ENCODE measurements at regions not wholly inside any gene's neighbourhood (a gene's known extent, or its start where the extent isn't known, plus 50 kb on each side); places are given as distances from the start of the nearest gene placed in this dataset.

GRCh38 chr2:192645811-192646598 lies 451.3 kb upstream of the TMEFF2 start:
- TF ChIP-seq, protein P1, sequence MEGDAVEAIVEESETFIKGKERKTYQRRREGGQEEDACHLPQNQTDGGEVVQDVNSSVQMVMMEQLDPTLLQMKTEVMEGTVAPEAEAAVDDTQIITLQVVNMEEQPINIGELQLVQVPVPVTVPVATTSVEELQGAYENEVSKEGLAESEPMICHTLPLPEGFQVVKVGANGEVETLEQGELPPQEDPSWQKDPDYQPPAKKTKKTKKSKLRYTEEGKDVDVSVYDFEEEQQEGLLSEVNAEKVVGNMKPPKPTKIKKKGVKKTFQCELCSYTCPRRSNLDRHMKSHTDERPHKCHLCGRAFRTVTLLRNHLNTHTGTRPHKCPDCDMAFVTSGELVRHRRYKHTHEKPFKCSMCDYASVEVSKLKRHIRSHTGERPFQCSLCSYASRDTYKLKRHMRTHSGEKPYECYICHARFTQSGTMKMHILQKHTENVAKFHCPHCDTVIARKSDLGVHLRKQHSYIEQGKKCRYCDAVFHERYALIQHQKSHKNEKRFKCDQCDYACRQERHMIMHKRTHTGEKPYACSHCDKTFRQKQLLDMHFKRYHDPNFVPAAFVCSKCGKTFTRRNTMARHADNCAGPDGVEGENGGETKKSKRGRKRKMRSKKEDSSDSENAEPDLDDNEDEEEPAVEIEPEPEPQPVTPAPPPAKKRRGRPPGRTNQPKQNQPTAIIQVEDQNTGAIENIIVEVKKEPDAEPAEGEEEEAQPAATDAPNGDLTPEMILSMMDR (conservative IDR thresholded peaks at IDR 0.05; ENCODE audit: low read length) = no peak
- TF ChIP-seq EZH2phosphoT487 (IDR thresholded peaks at IDR 0.05; ENCODE audit: borderline replicate concordance) = no peak
